Ovary (tissue), 7 donors: ENCODE measurements at regions not wholly inside any gene's neighbourhood (a gene's known extent, or its start where the extent isn't known, plus 50 kb on each side); places are given as distances from the start of the nearest gene placed in this dataset.

ENCODE experiments used
- DNase-seq, 5 donors: peaks; one replicate each; pipeline ENCODE4 v3.0.0-alpha.2; 2019 to 2020
- H3K27ac ChIP-seq, 2 donors: fragments of 200-600 bp; one replicate each; pipeline versions ENCODE4 v1.5.1 to v1.8.0; 2019 to 2022
- H3K27me3 ChIP-seq: fragments of 200-600 bp; one replicate; pipeline ENCODE4 v1.8.0; 2022
- H3K36me3 ChIP-seq: fragments of 200-600 bp; sonication (generic); one replicate; pipeline ENCODE4 v1.5.1; 2019
- H3K4me1 ChIP-seq: one replicate; pipeline ENCODE4 v1.8.1; 2013; ENCODE audit warnings: mild to moderate bottlenecking, moderate library complexity; ENCODE audit not compliant: insufficient read depth
- H3K4me3 ChIP-seq: fragments of 200-600 bp; sonication (generic); one replicate; pipeline ENCODE4 v1.5.1; 2017
- H3K9me3 ChIP-seq, 2 donors: fragments of 200-600 bp in 1 of 2; sonication (generic) in 1 of 2; one replicate each; pipeline versions ENCODE4 v1.5.1 to v1.8.1; 2013 to 2019; ENCODE audit warnings: mild to moderate bottlenecking in 1 of 2, moderate library complexity in 1 of 2
- EP300 ChIP-seq: sonication (generic); formaldehyde crosslinking; IDR thresholded peaks from one replicate; pipeline ENCODE4 v1.6.1; 2017; ENCODE audit warnings: antibody characterized with exemption
- POLR2A ChIP-seq: fragments of 450-650 bp; IDR thresholded peaks from one replicate; pipeline ENCODE4 v1.6.1; 2017; ENCODE audit warnings: antibody characterized with exemption, mild to moderate bottlenecking, moderate library complexity
- WGBS, 3 donors: extraction: QIAGEN DNeasy Blood & Tissue Kit in 1 of 3; methylation state at CpG; one replicate each; pipeline versions ENCODE4 v1.1.5 to v1.1.7; 2013 to 2017; 5-methylcytosine and 5-hydroxymethylcytosine counted together
- intact Hi-C, 4 donors: fragments of 100-400 bp; cut with DNase I; formaldehyde crosslinking; loops; one replicate each; pipeline versions ENCODE4 v1.11.0 to v1.15.1; 2022 to 2023
- TF ChIP-seq, protein P1 (sequence below), 3 donors: fragments of 450-650 bp in 2 of 3; fragments of 200-600 bp in 1 of 3; IDR thresholded peaks; one replicate each; pipeline versions ENCODE4 v1.5.1 to v1.8.0; 2016 to 2022; ENCODE audit warnings: antibody characterized with exemption in 3 of 3, mild to moderate bottlenecking in 1 of 3
- donor health status: DM: no; HTN: no; CAD: no; lungs with moderate emphysema.
- donor health status: DM: no; HTN: no; CAD: no.
- donor health status: Bipolar disorder and iron deficiency.
- donor health status: DM: no; HTN: no; CAD: no.
- donor health status: DM: yes; HTN: yes; CAD: no.

DNA sequence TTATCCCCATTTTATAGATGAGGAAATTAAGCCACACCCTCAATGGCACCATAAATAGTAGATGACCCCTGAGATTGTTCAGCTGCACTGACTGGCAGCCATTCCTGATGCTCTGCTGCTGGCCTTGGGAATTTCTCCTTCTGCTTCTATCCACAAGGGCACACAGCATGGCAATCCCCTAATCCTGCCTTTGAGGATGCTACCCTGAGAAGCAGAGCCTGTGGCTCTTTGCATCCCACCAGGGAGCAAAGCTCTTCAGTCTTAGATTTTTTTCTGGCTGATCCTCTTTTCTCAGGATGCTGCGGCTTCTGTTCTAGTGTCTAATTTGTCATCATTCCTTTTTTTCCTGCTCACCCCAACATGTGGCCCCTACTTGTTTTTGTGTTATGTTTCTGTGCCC is 114.8 kb downstream of the TMX1 start:
- Histone ChIP-seq H3K4me1 (no peaks in the 10 kb centered on the region), H3K27ac (no peak overlapping the region), H3K27me3 (no peaks in the 10 kb centered on the region), H3K4me3 (no peak overlapping the region), H3K36me3 (no peaks in the 10 kb centered on the region), H3K9me3 (no peaks in the 10 kb centered on the region)
- WGBS, 3 donors = 94 to 100% (median 98%) methylated on average over 1 of the region's 1 CpG
- no peak for DNase-seq
- TF ChIP-seq, protein P1, sequence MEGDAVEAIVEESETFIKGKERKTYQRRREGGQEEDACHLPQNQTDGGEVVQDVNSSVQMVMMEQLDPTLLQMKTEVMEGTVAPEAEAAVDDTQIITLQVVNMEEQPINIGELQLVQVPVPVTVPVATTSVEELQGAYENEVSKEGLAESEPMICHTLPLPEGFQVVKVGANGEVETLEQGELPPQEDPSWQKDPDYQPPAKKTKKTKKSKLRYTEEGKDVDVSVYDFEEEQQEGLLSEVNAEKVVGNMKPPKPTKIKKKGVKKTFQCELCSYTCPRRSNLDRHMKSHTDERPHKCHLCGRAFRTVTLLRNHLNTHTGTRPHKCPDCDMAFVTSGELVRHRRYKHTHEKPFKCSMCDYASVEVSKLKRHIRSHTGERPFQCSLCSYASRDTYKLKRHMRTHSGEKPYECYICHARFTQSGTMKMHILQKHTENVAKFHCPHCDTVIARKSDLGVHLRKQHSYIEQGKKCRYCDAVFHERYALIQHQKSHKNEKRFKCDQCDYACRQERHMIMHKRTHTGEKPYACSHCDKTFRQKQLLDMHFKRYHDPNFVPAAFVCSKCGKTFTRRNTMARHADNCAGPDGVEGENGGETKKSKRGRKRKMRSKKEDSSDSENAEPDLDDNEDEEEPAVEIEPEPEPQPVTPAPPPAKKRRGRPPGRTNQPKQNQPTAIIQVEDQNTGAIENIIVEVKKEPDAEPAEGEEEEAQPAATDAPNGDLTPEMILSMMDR (IDR thresholded peaks at IDR 0.05) = no peak
- no peak for TF ChIP-seq EP300
- TF ChIP-seq POLR2A = no peak
- intact Hi-C loops = no loop called here

DNA sequence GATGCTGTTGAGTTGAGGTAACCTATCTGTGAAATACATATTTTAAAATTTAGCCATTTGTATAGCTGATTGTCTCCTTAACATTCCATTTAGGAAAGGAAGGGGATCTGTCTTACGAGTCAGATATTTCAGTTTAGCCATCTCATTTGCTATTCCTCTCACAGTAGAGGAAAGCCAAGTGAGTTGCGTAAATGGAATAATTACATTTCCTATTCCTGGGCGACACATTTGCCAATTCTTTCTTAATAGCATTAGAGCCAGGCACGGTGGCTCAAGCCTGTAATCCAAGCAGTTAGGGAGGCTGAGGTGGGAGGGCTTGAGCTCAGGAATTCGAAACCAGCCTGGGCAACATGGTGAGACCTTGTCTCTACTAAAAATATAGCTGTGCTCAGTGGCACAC is 116.3 kb downstream of the TMX1 start:
- no peak for DNase-seq
- H3K9me3 ChIP-seq = no peaks in the 10 kb centered on the region
- H3K36me3 ChIP-seq = no peaks in the 10 kb centered on the region
- intact Hi-C loops = no loop called here
- no peak overlapping the region for H3K27ac ChIP-seq
- no peak for TF ChIP-seq EP300
- TF ChIP-seq, protein P1 (IDR thresholded peaks at IDR 0.05) = no peak
- TF ChIP-seq POLR2A = no peak
- no peaks in the 10 kb centered on the region for H3K27me3 ChIP-seq
- no peak overlapping the region for H3K4me3 ChIP-seq
- no peaks in the 10 kb centered on the region for H3K4me1 ChIP-seq
- 81% methylated on average over 5 of the region's 5 CpGs for WGBS, 3 donors

DNA sequence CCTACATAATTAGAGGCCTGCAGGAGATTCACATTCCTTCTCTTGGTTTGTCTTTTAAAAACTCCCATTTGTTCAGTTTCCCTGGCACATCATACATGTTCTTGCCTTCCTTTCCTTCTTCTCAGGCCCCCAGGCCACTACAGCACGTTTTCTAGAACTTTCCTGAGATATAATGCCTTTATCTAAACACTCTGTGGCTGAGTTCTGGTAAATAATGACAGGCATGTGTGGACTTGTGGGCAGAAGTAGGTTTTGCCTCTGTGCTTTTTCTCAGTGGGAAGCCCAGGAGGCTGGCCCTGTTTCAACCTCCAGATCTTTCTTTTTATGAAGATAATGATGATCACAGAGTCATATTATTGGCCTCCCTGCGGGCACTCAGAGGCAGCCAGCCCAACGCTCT is 117.2 kb downstream of the TMX1 start:
- WGBS, 3 donors = 64 to 70% (median 70%) methylated on average over 3 of the region's 3 CpGs
- intact Hi-C loops = no loop called here
- H3K36me3 ChIP-seq = no peaks in the 10 kb centered on the region

DNA sequence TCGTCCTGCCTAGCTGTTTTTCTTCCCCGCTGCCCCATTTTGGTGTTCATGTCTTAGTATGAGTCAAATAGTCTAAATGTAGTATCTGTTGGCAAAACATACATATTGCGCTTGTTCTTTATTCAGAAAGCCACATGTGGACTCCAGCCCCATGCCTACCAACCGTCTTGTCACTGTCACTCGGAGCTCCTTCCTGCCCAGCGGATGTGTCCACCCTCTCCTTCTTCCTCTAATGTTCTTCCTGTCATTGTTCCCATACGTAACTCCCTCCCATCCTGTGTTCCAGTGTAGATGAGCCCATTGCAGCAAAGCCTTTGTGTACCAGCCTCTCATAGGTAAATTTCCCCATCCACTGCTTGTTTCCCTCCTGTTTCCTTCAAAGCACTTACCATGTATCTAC is 120.5 kb downstream of the TMX1 start:
- no peaks in the 10 kb centered on the region for H3K27me3 ChIP-seq
- no peaks in the 10 kb centered on the region for H3K9me3 ChIP-seq
- H3K4me1 ChIP-seq = no peaks in the 10 kb centered on the region
- no peaks in the 10 kb centered on the region for H3K36me3 ChIP-seq
- H3K27ac ChIP-seq = no peak overlapping the region
- 82 to 96% (median 92%) methylated on average over 7 of the region's 7 CpGs for WGBS, 3 donors
- TF ChIP-seq, protein P1 (IDR thresholded peaks at IDR 0.05) = no peak
- no peak for TF ChIP-seq POLR2A
- TF ChIP-seq EP300 = no peak
- H3K4me3 ChIP-seq = no peak overlapping the region
- intact Hi-C loops = no loop called here
- DNase-seq = no peak

More for the DNA sequence above, 117.2 kb downstream of the TMX1 start:
- no peaks in the 10 kb centered on the region for H3K9me3 ChIP-seq
- no peak for DNase-seq
- H3K4me1 ChIP-seq = no peaks in the 10 kb centered on the region
- no peak overlapping the region for H3K4me3 ChIP-seq
- TF ChIP-seq, protein P1 (IDR thresholded peaks at IDR 0.05) = no peak
- TF ChIP-seq EP300 (no peak), POLR2A (no peak)
- no peaks in the 10 kb centered on the region for H3K27me3 ChIP-seq
- H3K27ac ChIP-seq = no peak overlapping the region
